T-helper 2 cell (primary cell): ENCODE measurements at regions not wholly inside any gene's neighbourhood (a gene's known extent, or its start where the extent isn't known, plus 50 kb on each side); places are given as distances from the start of the nearest gene placed in this dataset.
"Not testable (repeated sequence)": the region's sequence is repeated elsewhere in the genome, so short reads cannot be mapped to it uniquely, and the experiment has no call there.

Experiments
- DNase-seq, 5 experiments: peaks; one replicate each; pipeline versions ENCODE4 v3.0.0 to v3.0.0-alpha.2; 2012 to 2022

DNA sequence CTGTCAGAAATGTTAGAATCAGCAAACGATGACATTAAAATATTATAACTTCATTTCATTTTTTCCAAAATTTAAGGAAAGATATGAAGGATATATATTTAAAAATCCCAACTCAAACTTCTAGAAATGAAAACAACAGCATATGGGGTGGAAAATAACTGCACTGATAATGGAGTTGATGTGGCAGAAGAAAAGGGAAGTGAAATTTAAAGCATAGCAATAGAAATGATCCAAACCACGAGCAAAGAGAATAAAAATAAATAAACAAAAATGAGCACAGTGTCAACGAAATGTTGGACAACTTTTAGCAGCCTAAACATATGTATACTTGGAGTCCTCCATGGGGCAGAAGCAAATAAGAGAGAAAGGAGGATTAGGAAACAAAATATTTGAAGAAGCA lies 280.2 kb downstream of the KCNJ3 start:
- DNase-seq: no peak

GRCh38 chr2:154978244-154978643 lies 279.7 kb downstream of the KCNJ3 start:
- DNase-seq: no peak

GRCh38 chr2:154974041-154974440 lies 275.5 kb downstream of the KCNJ3 start:
- DNase-seq: no peak

GRCh38 chr2:154963511-154963910 lies 265.0 kb downstream of the KCNJ3 start:
- no peak for DNase-seq

GRCh38 chr2:154961676-154962075 lies 263.2 kb downstream of the KCNJ3 start:
- DNase-seq: no peak

DNA sequence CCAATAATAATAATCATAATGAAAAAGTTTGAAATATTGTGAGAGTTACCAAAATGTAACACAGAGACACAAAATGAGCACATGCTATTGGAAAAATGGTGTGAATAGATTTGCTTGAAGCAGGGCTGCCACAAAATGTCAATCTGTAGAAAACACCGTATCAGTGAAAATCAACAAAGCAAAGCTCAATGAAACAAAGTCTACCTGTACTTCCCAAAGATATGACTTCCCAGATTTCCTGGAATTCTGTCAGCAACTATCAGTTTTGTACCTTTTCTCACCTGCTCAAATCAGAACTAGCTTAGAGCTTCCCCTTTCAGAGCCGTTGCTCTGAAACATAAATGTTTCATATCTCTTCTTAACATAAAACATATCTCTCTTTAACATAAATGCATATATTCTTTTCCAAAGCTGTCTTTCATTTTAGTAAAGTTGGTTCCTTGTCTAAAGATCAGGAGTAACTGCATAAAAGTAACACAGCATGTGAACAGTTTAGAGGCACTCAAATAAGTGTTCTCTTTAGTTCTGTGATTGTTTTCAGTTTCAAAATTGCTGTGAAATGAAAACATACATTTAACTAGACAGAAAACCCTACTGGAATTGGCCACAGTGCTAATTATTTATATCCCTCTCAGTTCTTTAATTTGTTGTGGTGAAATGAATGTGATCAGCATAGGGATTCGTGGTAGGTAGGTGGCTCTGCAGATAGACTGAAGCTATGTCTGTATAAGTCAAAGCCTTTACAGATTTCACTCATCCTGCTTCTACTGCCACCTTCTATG lies 262.5 kb downstream of the KCNJ3 start:
- no peak for DNase-seq

- no peak for DNase-seq
Observed at GRCh38 chr2:154952346-154952980, 254.0 kb downstream of the KCNJ3 start.

DNA sequence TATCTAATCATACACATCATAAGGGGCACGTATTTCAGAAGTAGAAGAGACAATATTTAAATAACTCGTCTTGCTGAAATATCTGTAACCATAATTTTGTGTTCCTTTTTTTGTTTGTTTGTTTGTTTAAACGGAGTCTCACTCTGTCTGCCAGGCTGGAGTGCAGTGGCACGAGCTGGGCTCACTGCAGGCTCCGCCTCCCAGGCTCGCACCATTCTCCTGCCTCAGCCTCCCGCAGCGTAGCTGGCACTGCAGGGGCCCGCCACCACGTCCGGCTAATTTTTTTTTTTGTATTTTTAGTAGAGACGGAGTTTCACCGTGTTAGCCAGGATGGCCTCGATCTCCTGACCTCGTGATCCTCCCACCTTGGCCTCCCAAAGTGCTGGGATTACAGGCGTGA lies 248.9 kb downstream of the KCNJ3 start:
- not testable (repeated sequence) for DNase-seq

DNA sequence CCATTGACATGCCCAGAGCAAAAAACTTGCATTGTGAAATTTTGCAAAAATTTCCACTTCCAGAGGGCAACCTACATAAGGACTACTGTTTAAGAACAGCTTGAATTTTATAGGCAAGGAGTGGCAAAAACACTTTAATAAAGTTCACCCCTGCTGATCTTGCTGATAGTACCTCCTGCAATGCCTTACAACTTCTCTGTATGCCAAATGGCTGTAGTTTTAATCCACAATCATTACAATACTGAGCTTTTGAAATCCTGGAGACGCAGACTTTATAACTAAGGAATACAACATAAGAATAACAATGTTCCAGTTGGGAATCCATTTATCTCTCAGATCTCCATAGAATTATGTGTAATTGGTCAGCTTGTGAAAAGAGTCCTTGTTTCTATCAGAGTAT lies 247.5 kb downstream of the KCNJ3 start:
- no peak for DNase-seq

- no peak for DNase-seq
Observed at GRCh38 chr2:154941379-154941778, 242.9 kb downstream of the KCNJ3 start.

DNA sequence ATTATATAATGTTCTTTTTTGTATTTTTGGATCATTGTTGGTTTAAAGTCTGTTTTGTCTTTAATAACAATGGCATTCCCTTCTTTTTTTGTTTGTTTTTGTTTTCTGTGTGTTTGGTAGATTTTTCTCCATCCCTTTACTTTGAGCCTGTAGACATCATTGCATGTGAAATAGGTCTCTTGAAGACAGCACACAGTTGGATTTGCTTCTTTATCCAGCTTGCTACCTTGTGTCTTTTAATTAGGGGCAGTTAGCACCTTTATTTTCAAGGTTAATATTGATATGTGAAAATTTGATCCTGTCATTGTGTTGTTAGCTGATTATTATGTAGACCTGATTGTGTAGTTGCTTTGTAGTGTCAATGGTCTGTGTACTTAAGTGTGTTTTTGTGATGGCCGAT lies 235.7 kb downstream of the KCNJ3 start:
- DNase-seq: no peak

DNA sequence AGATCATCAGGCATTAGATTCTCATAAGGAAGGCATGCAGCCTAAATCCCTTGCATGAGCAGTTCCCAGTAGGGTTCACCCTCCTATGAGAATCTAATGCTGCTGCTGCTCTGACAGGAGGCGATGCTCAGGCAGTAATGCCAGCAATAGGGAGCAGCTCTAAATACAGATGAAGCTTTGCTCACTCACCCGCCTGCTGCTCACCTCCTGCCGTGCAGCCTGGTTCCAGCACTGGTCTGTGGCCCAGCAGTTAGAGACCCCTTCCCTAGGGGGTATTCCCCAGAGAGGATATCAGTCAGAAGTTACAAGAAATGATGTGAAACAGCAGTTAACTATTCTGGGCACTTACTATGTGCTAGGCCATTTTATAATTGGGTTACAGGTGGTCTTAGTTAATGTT lies 226.0 kb downstream of the KCNJ3 start:
- DNase-seq: no peak

DNA sequence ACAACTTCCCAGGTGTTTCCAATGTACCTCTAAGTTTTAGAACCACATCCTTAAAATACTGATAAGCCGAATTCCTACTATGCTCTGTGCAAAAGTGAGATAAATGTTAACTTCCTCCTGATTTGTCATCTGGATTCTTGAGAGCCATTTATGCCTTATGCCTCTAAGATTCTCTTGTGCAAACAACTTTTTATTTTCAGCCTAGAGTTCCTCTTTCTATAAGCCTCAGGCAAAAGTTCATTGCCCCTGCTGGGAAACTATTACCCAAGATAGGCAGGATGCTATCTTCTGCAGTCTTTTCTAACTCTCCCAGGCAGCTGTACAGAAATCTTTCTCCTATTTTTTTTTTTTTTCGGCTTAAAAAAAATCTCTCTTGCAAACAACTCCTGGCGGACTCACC lies 216.1 kb downstream of the KCNJ3 start:
- no peak for DNase-seq

- no peak for DNase-seq
Observed at GRCh38 chr2:154912215-154912614, 213.7 kb downstream of the KCNJ3 start.

- DNase-seq: no peak
Observed at GRCh38 chr2:154911729-154912128, 213.2 kb downstream of the KCNJ3 start.

DNA sequence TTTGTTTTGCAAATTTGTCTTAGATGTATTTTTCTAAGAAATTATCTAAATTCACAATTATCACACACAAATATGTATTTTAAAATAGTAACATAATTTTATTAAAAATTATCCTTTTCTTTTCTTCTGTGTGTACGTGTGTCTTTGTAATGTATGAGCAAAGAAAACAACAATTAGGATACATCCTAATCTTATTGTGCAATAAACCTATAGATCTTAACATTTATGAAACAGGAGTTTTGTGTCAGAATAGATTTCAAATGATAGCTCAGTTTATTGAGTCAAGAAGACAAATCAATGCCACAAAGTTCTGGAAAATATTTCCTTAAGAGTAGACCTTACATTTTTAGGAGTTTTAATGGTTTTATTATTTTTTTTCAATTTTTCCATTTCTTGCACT lies 212.2 kb downstream of the KCNJ3 start:
- no peak for DNase-seq

GRCh38 chr2:154908327-154908726 lies 209.8 kb downstream of the KCNJ3 start:
- DNase-seq: no peak
